HL-60/S4 treated with retinoic acid at 250 ng/mL for 4 days and 3 days (cell line): ENCODE measurements at regions not wholly inside any gene's neighbourhood (a gene's known extent, or its start where the extent isn't known, plus 50 kb on each side); places are given as distances from the start of the nearest gene placed in this dataset.

Experiments used
- in situ Hi-C: fragments of 300-500 bp; cut with MboI; formaldehyde crosslinking; loops from 2 replicates; pipeline ENCODE4 v1.7.0; 2022; ENCODE audit warnings: low sequenced_read_pairs

- in situ Hi-C loops = loop anchor here (25.0 kb wide), 1 partner anchor 91 kb away; the partner anchor contains the start of gene IGLL5
These were observed 90.9 kb upstream of the IGLL5 start for GRCh38 chr22:22796724-22797123.

- in situ Hi-C loops = loop anchor here (25.0 kb wide), 1 partner anchor 89 kb away; the partner anchor contains the start of gene IGLL5
These were observed 89.4 kb upstream of the IGLL5 start for GRCh38 chr22:22798232-22798616.

GRCh38 chr22:22798716-22799115 lies 88.9 kb upstream of the IGLL5 start:
- in situ Hi-C loops = loop anchor here (25.0 kb wide), 1 partner anchor 89 kb away; the partner anchor contains the start of gene IGLL5

- in situ Hi-C loops = loop anchor here (25.0 kb wide), 1 partner anchor 88 kb away; the partner anchor contains the start of gene IGLL5
These were observed 88.1 kb upstream of the IGLL5 start for GRCh38 chr22:22799561-22799960.

- in situ Hi-C loops = no loop called here
These were observed 86.9 kb upstream of the IGLL5 start for GRCh38 chr22:22800716-22801115.

- in situ Hi-C loops = no loop called here
These were observed 85.2 kb upstream of the IGLL5 start for GRCh38 chr22:22802339-22802970.

- in situ Hi-C loops = no loop called here
These were observed 84.2 kb upstream of the IGLL5 start for GRCh38 chr22:22803285-22803853.

- in situ Hi-C loops = no loop called here
These were observed 77.6 kb upstream of the IGLL5 start for GRCh38 chr22:22810018-22810427.

- in situ Hi-C loops = no loop called here
These were observed 77.1 kb upstream of the IGLL5 start for GRCh38 chr22:22810471-22810870.

GRCh38 chr22:22811016-22812009 lies 76.3 kb upstream of the IGLL5 start:
- in situ Hi-C loops = no loop called here

- in situ Hi-C loops = no loop called here
These were observed 75.3 kb upstream of the IGLL5 start for GRCh38 chr22:22812031-22812905.

GRCh38 chr22:22813126-22814075 lies 74.2 kb upstream of the IGLL5 start:
- in situ Hi-C loops = no loop called here

GRCh38 chr22:22814666-22815396 lies 72.8 kb upstream of the IGLL5 start:
- in situ Hi-C loops = no loop called here

- in situ Hi-C loops = no loop called here
These were observed 72.0 kb upstream of the IGLL5 start for GRCh38 chr22:22815397-22816170.

- in situ Hi-C loops = no loop called here
These were observed 71.5 kb upstream of the IGLL5 start for GRCh38 chr22:22816171-22816514.

GRCh38 chr22:22816766-22817410 lies 70.7 kb upstream of the IGLL5 start:
- in situ Hi-C loops = no loop called here

- in situ Hi-C loops = no loop called here
These were observed 70.0 kb upstream of the IGLL5 start for GRCh38 chr22:22817468-22818201.
